KMS-11 (cell line): ENCODE measurements at regions not wholly inside any gene's neighbourhood (a gene's known extent, or its start where the extent isn't known, plus 50 kb on each side); places are given as distances from the start of the nearest gene placed in this dataset.

Experiments used
- H2AFZ ChIP-seq: fragments of 200-600 bp; sonication (generic); 2 replicates; pipeline ENCODE4 v1.6.1; 2016; ENCODE audit warnings: antibody characterized with exemption, mixed run types, low read depth
- H3K27ac ChIP-seq: fragments of 200-600 bp; sonication (generic); 2 replicates; pipeline ENCODE4 v1.6.1; 2016; ENCODE audit warnings: mild to moderate bottlenecking, mixed run types
- H3K27me3 ChIP-seq: fragments of 200-600 bp; sonication (generic); 2 replicates; pipeline ENCODE4 v1.6.1; 2017; ENCODE audit warnings: mild to moderate bottlenecking, low read depth, mixed run types, moderate library complexity; ENCODE audit not compliant: insufficient read depth
- H3K36me3 ChIP-seq: fragments of 200-600 bp; sonication (generic); 2 replicates; pipeline ENCODE4 v1.6.1; 2017; ENCODE audit warnings: mild to moderate bottlenecking, mixed run types; ENCODE audit not compliant: insufficient read depth
- H3K4me1 ChIP-seq: fragments of 200-600 bp; sonication (generic); 2 replicates; pipeline ENCODE4 v1.6.1; 2016; ENCODE audit warnings: mild to moderate bottlenecking, low read depth, mixed run types; ENCODE audit not compliant: poor library complexity, severe bottlenecking
- H3K4me2 ChIP-seq: fragments of 200-600 bp; sonication (generic); 2 replicates; pipeline ENCODE4 v1.7.0; 2016; ENCODE audit warnings: mild to moderate bottlenecking, mixed run types
- H3K4me3 ChIP-seq: fragments of 200-600 bp; sonication (generic); IDR thresholded peaks from 2 replicates; pipeline ENCODE4 v1.6.1; 2017; ENCODE audit warnings: low read depth, low read length, mixed read lengths; ENCODE audit not compliant: insufficient read depth
- H3K79me2 ChIP-seq: fragments of 200-600 bp; sonication (generic); 2 replicates; pipeline ENCODE4 v1.6.1; 2016; ENCODE audit warnings: low read depth, mixed run types; ENCODE audit not compliant: insufficient read depth
- H3K9ac ChIP-seq: fragments of 200-600 bp; sonication (generic); 2 replicates; pipeline ENCODE4 v1.6.1; 2016; ENCODE audit warnings: mild to moderate bottlenecking, mixed run types
- H4K20me1 ChIP-seq: fragments of 200-600 bp; sonication (generic); 2 replicates; pipeline ENCODE4 v1.6.1; 2016; ENCODE audit warnings: mild to moderate bottlenecking, mixed run types; ENCODE audit not compliant: insufficient read depth
- TF ChIP-seq, protein P1 (sequence below): fragments of 200-600 bp; sonication (generic); conservative IDR thresholded peaks from 2 replicates; pipeline ENCODE4 v1.6.1; 2017; ENCODE audit warnings: low read depth, mild to moderate bottlenecking, antibody characterized with exemption, low read length, moderate library complexity, mixed read lengths

DNA sequence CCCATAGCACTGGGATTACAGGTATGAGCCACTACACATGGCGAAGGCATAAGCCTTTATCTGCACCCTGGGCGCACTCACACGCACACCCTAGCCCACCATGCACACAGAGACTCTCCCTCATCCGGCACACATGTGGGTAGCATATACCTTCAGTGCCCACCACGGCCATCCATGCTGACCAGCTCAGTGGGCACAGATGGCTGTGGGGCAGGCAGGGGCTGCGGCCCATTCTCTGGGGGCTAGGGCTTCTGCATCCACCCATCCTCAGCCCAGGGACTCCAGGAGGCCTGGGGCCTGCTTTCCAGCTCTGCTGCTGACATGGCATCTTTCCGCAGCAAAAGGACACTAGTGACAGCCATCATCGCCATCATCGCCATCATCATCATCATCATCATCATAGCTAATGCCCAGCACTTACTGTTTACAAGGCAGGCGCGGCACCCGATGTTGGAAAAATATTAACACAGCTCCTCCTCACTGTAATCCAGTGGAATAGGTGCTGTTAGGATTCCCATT is 111.2 kb downstream of the NCOR2 start:
- TF ChIP-seq, protein P1, sequence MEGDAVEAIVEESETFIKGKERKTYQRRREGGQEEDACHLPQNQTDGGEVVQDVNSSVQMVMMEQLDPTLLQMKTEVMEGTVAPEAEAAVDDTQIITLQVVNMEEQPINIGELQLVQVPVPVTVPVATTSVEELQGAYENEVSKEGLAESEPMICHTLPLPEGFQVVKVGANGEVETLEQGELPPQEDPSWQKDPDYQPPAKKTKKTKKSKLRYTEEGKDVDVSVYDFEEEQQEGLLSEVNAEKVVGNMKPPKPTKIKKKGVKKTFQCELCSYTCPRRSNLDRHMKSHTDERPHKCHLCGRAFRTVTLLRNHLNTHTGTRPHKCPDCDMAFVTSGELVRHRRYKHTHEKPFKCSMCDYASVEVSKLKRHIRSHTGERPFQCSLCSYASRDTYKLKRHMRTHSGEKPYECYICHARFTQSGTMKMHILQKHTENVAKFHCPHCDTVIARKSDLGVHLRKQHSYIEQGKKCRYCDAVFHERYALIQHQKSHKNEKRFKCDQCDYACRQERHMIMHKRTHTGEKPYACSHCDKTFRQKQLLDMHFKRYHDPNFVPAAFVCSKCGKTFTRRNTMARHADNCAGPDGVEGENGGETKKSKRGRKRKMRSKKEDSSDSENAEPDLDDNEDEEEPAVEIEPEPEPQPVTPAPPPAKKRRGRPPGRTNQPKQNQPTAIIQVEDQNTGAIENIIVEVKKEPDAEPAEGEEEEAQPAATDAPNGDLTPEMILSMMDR, result no peak
- no peak overlapping the region for H3K9ac ChIP-seq
- no peak overlapping the region for H2AFZ ChIP-seq
- no peaks in the 10 kb centered on the region for H3K36me3 ChIP-seq
- no peak overlapping the region for H3K4me3 ChIP-seq
- H3K27ac ChIP-seq, result no peak overlapping the region
- H3K4me2 ChIP-seq, result no peak overlapping the region
- no peaks in the 10 kb centered on the region for H3K27me3 ChIP-seq
- H3K4me1 ChIP-seq, result no peaks in the 10 kb centered on the region
- H4K20me1 ChIP-seq, result no peaks in the 10 kb centered on the region
- no peaks in the 10 kb centered on the region for H3K79me2 ChIP-seq

DNA sequence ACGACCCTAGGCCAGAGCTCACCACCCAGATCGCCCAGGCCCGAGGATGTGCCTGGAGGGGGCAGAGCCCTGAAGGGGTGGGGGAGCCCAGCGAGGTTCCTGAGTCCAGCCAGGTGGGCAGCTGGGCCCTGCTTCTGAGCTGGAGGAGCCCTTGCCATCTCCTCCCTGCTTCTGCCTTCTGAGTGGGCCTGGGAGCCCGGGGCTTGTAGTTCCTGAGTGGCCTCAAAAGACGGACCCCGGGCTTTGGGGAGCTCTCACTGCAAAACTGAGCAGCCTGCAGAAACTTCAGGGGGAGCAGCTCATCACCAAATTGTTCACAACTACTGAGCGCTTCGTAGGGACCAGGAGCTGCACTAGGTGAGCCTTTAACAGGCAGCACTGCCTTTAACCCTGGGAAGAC is 112.1 kb downstream of the NCOR2 start:
- Histone ChIP-seq H3K36me3 (no peaks in the 10 kb centered on the region), H3K4me3 (no peak overlapping the region), H3K4me2 (no peak overlapping the region), H3K27ac (no peak overlapping the region), H2AFZ (no peak overlapping the region), H3K79me2 (no peaks in the 10 kb centered on the region), H4K20me1 (no peaks in the 10 kb centered on the region), H3K27me3 (no peaks in the 10 kb centered on the region), H3K4me1 (no peaks in the 10 kb centered on the region), H3K9ac (no peak overlapping the region)
- TF ChIP-seq, protein P1, result no peak

DNA sequence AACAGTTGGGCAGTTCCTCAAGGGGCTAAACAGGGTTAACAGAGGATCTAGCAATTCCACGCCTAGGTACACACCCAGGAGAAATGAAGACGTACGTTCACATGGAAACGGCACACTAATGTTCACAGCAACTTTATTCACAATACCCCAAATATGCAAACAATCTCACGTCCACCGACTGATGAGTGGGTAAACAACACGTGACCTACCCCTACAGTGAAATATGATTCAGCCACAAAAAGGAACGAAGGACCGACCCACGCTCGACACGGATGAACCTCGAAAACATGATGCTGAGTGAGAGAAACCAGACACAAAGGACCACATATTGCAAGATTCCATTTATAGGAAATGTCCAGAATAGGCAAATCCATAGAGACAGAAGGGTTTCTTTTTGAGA is 112.7 kb downstream of the NCOR2 start:
- H3K27ac ChIP-seq, result no peak overlapping the region
- H3K36me3 ChIP-seq, result no peaks in the 10 kb centered on the region
- H4K20me1 ChIP-seq, result no peaks in the 10 kb centered on the region
- H3K9ac ChIP-seq, result no peak overlapping the region
- H3K4me1 ChIP-seq, result no peaks in the 10 kb centered on the region
- no peak overlapping the region for H2AFZ ChIP-seq
- H3K79me2 ChIP-seq, result no peaks in the 10 kb centered on the region
- TF ChIP-seq, protein P1, result no peak
- H3K27me3 ChIP-seq, result no peaks in the 10 kb centered on the region
- no peak overlapping the region for H3K4me2 ChIP-seq
- H3K4me3 ChIP-seq, result no peak overlapping the region

DNA sequence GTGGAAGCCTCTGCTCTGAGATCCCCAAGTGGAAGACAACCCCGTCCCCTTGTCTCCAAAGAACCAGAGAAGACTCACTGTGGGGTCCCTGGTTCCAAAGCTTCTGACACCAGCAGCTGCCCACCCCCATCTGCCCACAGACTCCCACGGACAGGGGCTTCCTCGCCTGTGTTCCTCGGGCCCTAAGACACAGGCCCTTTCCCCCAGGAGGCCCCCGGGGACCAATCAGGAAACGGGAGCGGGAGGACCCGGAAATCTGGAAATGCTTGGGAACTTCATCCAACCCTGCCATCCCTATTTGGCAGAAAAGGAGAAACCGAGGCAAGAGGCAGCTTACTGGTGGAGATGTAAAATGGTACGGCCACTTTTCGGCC is 113.1 kb downstream of the NCOR2 start:
- Histone ChIP-seq H3K36me3 (no peaks in the 10 kb centered on the region), H3K27ac (no peak overlapping the region), H3K4me2 (no peak overlapping the region), H3K27me3 (no peaks in the 10 kb centered on the region), H3K4me3 (no peak overlapping the region), H3K4me1 (no peaks in the 10 kb centered on the region), H4K20me1 (no peaks in the 10 kb centered on the region), H3K79me2 (no peaks in the 10 kb centered on the region), H3K9ac (no peak overlapping the region), H2AFZ (no peak overlapping the region)
- TF ChIP-seq, protein P1, result no peak
